Right lobe of liver (tissue), 6 donors: ENCODE measurements at regions not wholly inside any gene's neighbourhood (a gene's known extent, or its start where the extent isn't known, plus 50 kb on each side); places are given as distances from the start of the nearest gene placed in this dataset.

ENCODE experiments used
- ATAC-seq, 4 donors: fragments of 200-7000 bp; cut with Tn5 transposase; one replicate each; pipeline ENCODE4 v1.9.1; 2020; ENCODE audit warnings: mild to moderate bottlenecking in 4 of 4, moderate library complexity in 4 of 4
- DNase-seq, 3 donors: peaks; one replicate each; pipeline ENCODE4 v3.0.0-alpha.2; 2020
- H3K27ac ChIP-seq, 3 donors: fragments of 200-600 bp; one replicate each; pipeline ENCODE4 v1.8.0; 2022
- H3K27me3 ChIP-seq, 2 donors: fragments of 200-600 bp; one replicate each; pipeline ENCODE4 v1.8.0; 2022
- H3K36me3 ChIP-seq, 4 donors: fragments of 200-600 bp; sonication (generic) in 1 of 4; one replicate each; pipeline versions ENCODE4 v1.5.1 to v1.8.0; 2017 to 2022; ENCODE audit warnings: control low read depth in 1 of 4
- H3K4me1 ChIP-seq, 4 donors: fragments of 200-600 bp; sonication (generic) in 1 of 4; one replicate each; pipeline versions ENCODE4 v1.5.1 to v1.8.0; 2017 to 2022; ENCODE audit warnings: control low read depth in 1 of 4
- H3K4me3 ChIP-seq, 3 donors: fragments of 200-600 bp; one replicate each; pipeline ENCODE4 v1.8.0; 2022
- H3K9me3 ChIP-seq, 4 donors: fragments of 200-600 bp; sonication (generic) in 1 of 4; one replicate each; pipeline versions ENCODE4 v1.5.1 to v1.8.0; 2017 to 2022; ENCODE audit warnings: control low read depth in 1 of 4
- CTCF ChIP-seq, 4 donors: fragments of 200-600 bp in 3 of 4; fragments of 450-650 bp in 1 of 4; IDR thresholded peaks; one replicate each; pipeline versions ENCODE4 v1.5.1 to v1.8.0; 2016 to 2022; ENCODE audit warnings: antibody characterized with exemption in 4 of 4, mild to moderate bottlenecking in 2 of 4
- POLR2A ChIP-seq: fragments of 450-650 bp; IDR thresholded peaks from one replicate; pipeline ENCODE4 v1.6.1; 2017; ENCODE audit warnings: antibody characterized with exemption, mild to moderate bottlenecking
- WGBS: methylation state at CpG from one replicate; pipeline ENCODE4 v1.1.6; 2018; ENCODE audit warnings: low coverage, low lambda C conversion rate; ENCODE audit not compliant: insufficient coverage; ENCODE audit errors: missing lambda C conversion rate; 5-methylcytosine and 5-hydroxymethylcytosine counted together
- intact Hi-C, 2 donors: fragments of 100-400 bp; cut with DNase I; formaldehyde crosslinking; loops; one replicate each; pipeline versions ENCODE4 v1.11.2 to v1.14.1; 2022
- donor health status: DM: no; HTN: yes; CAD: no.
- donor health status: DM: no; HTN: no; CAD: no.
- donor health status: DM: no; HTN: no; CAD: no.
- donor health status: DM: no; HTN: yes; CAD: no.
- donor health status: DM: no; HTN: yes; CAD: no.

GRCh38 chr6:105664931-105665330, 262.0 kb upstream of the PREP start:
- no peaks in the 10 kb centered on the region for H3K36me3 ChIP-seq
- H3K4me3 ChIP-seq: no peak overlapping the region
- no peak for DNase-seq
- TF ChIP-seq CTCF (IDR thresholded peaks at IDR 0.05) (no peak), POLR2A (no peak)
- H3K27ac ChIP-seq: no peak overlapping the region
- no peaks in the 10 kb centered on the region for H3K27me3 ChIP-seq
- no peaks in the 10 kb centered on the region for H3K9me3 ChIP-seq
- intact Hi-C loops: no loop called here
- ATAC-seq: no peak
- H3K4me1 ChIP-seq: no peaks in the 10 kb centered on the region
- WGBS: 43% methylated on average over 2 of the region's 2 CpGs

- H3K9me3 ChIP-seq: no peaks in the 10 kb centered on the region
- H3K4me3 ChIP-seq: no peak overlapping the region
- intact Hi-C loops: no loop called here
- no peaks in the 10 kb centered on the region for H3K4me1 ChIP-seq
- H3K27ac ChIP-seq: no peak overlapping the region
- TF ChIP-seq POLR2A (no peak), CTCF (IDR thresholded peaks at IDR 0.05) (no peak)
- ATAC-seq (no peak), DNase-seq (no peak)
- no peaks in the 10 kb centered on the region for H3K27me3 ChIP-seq
- H3K36me3 ChIP-seq: no peaks in the 10 kb centered on the region
- WGBS: 25% methylated on average over 2 of the region's 2 CpGs
Observed at GRCh38 chr6:105651969-105652368, 249.1 kb upstream of the PREP start.

GRCh38 chr6:105650347-105650746, 247.5 kb upstream of the PREP start:
- no peaks in the 10 kb centered on the region for H3K36me3 ChIP-seq
- no peak overlapping the region for H3K27ac ChIP-seq
- no peak for ATAC-seq
- intact Hi-C loops: no loop called here
- no peak for DNase-seq
- TF ChIP-seq POLR2A (no peak), CTCF (IDR thresholded peaks at IDR 0.05) (no peak)
- H3K27me3 ChIP-seq: no peaks in the 10 kb centered on the region
- H3K4me1 ChIP-seq: no peaks in the 10 kb centered on the region
- no peak overlapping the region for H3K4me3 ChIP-seq
- 50% methylated on average over 1 of the region's 1 CpG for WGBS
- H3K9me3 ChIP-seq: no peaks in the 10 kb centered on the region

GRCh38 chr6:105649192-105649591, 246.3 kb upstream of the PREP start:
- no peak for TF ChIP-seq POLR2A
- Histone ChIP-seq H3K4me1 (no peaks in the 10 kb centered on the region), H3K9me3 (no peaks in the 10 kb centered on the region), H3K36me3 (no peaks in the 10 kb centered on the region), H3K27ac (no peak overlapping the region), H3K27me3 (no peaks in the 10 kb centered on the region), H3K4me3 (no peak overlapping the region)
- DNase-seq: no peak
- intact Hi-C loops: no loop called here
- ATAC-seq: no peak
- WGBS: 69% methylated on average over 1 of the region's 1 CpG

- intact Hi-C loops: no loop called here
- no peak for DNase-seq
- Histone ChIP-seq H3K4me3 (no peak overlapping the region), H3K27ac (no peak overlapping the region), H3K9me3 (no peaks in the 10 kb centered on the region), H3K4me1 (no peaks in the 10 kb centered on the region), H3K36me3 (no peaks in the 10 kb centered on the region), H3K27me3 (no peaks in the 10 kb centered on the region)
- 29% methylated on average over 4 of the region's 4 CpGs for WGBS
- ATAC-seq: peak in 1 of 4 donors; percentile 11
- TF ChIP-seq CTCF (IDR thresholded peaks at IDR 0.05) (no peak), POLR2A (no peak)
Observed at GRCh38 chr6:105648276-105648675, 245.4 kb upstream of the PREP start.
